Activated CD8-positive, alpha-beta T cell treated with anti-CD3 and anti-CD28 coated beads for 36 hours (primary cell): ENCODE measurements at regions not wholly inside any gene's neighbourhood (a gene's known extent, or its start where the extent isn't known, plus 50 kb on each side); places are given as distances from the start of the nearest gene placed in this dataset.

Source experiments
- ATAC-seq: fragments of 200-7000 bp; cut with Tn5 transposase; one replicate; pipeline ENCODE4 v1.10.0; 2021; ENCODE audit warnings: mild to moderate bottlenecking, moderate library complexity
- CTCF ChIA-PET: fragments of 350-600 bp; sonication (Branson Sonifier 250); formaldehyde crosslinking; loops from one replicate; lab custom pipeline; 2021; ENCODE audit warnings: antibody characterized with exemption; lab: Charles Lee
- POLR2A ChIA-PET: fragments of 350-600 bp; sonication (Branson Sonifier 250); formaldehyde crosslinking; loops from one replicate; lab custom pipeline; 2021; ENCODE audit warnings: antibody characterized with exemption; lab: Charles Lee
- DNase-seq: peaks from one replicate; pipeline ENCODE4 v3.0.0-alpha.2; 2020
- H3K27ac Mint-ChIP-seq: one replicate; pipeline ENCODE4 v1.8.0; 2021; ENCODE audit warnings: mild to moderate bottlenecking, mixed read lengths
- H3K27me3 Mint-ChIP-seq: one replicate; pipeline ENCODE4 v1.8.0; 2021; ENCODE audit warnings: mixed read lengths
- H3K36me3 Mint-ChIP-seq: one replicate; pipeline ENCODE4 v1.8.0; 2021; ENCODE audit warnings: low read depth, mixed read lengths
- H3K4me1 Mint-ChIP-seq: one replicate; pipeline ENCODE4 v1.8.0; 2021; ENCODE audit warnings: low read depth, mixed read lengths
- H3K4me3 Mint-ChIP-seq: one replicate; pipeline ENCODE4 v1.8.0; 2021; ENCODE audit warnings: mild to moderate bottlenecking, moderate library complexity, mixed read lengths
- H3K9me3 Mint-ChIP-seq: one replicate; pipeline ENCODE4 v1.8.0; 2021; ENCODE audit warnings: mixed read lengths
- CTCF ChIP-seq: fragments of 200-600 bp; IDR thresholded peaks from one replicate; pipeline ENCODE4 v1.8.0; 2022; ENCODE audit warnings: antibody characterized with exemption, mild to moderate bottlenecking
- intact Hi-C: fragments of 100-400 bp; cut with micrococcal nuclease; formaldehyde crosslinking; loops from one replicate; pipeline ENCODE4 v1.10.0; 2022

- ChIA-PET CTCF (no interaction called here), POLR2A (no interaction called here)
- ATAC-seq, result no peak
- no peak overlapping the region for H3K4me3 Mint-ChIP-seq
- no peaks in the 10 kb centered on the region for H3K27me3 Mint-ChIP-seq
- no peak for DNase-seq
- H3K36me3 Mint-ChIP-seq, result no peaks in the 10 kb centered on the region
- H3K9me3 Mint-ChIP-seq, result no peaks in the 10 kb centered on the region
- H3K4me1 Mint-ChIP-seq, result no peaks in the 10 kb centered on the region
- H3K27ac Mint-ChIP-seq, result no peak overlapping the region
- no peak for TF ChIP-seq CTCF
- intact Hi-C loops, result no loop called here
Observed at GRCh38 chr10:121127151-121127906, 276.2 kb downstream of the WDR11 start.

GRCh38 chr10:121128164-121128563, 277.0 kb downstream of the WDR11 start:
- no peaks in the 10 kb centered on the region for H3K4me1 Mint-ChIP-seq
- H3K4me3 Mint-ChIP-seq, result no peak overlapping the region
- H3K9me3 Mint-ChIP-seq, result no peaks in the 10 kb centered on the region
- no peaks in the 10 kb centered on the region for H3K27me3 Mint-ChIP-seq
- no peak for TF ChIP-seq CTCF
- intact Hi-C loops, result no loop called here
- DNase-seq, result no peak
- H3K27ac Mint-ChIP-seq, result no peak overlapping the region
- H3K36me3 Mint-ChIP-seq, result no peaks in the 10 kb centered on the region
- CTCF ChIA-PET, result no interaction called here
- POLR2A ChIA-PET, result no interaction called here
- no peak for ATAC-seq

GRCh38 chr10:121129266-121129665, 278.1 kb downstream of the WDR11 start:
- ATAC-seq, result no peak
- CTCF ChIA-PET, result no interaction called here
- POLR2A ChIA-PET, result interaction anchor here (1.2 kb wide), 1 partner anchor 9 kb away, joined by 3 read pairs; no protein-coding TSS in a partner anchor
- no peak for TF ChIP-seq CTCF
- no peaks in the 10 kb centered on the region for H3K36me3 Mint-ChIP-seq
- no peaks in the 10 kb centered on the region for H3K9me3 Mint-ChIP-seq
- DNase-seq, result no peak
- intact Hi-C loops, result no loop called here
- H3K27me3 Mint-ChIP-seq, result no peaks in the 10 kb centered on the region
- no peak overlapping the region for H3K4me3 Mint-ChIP-seq
- H3K4me1 Mint-ChIP-seq, result no peaks in the 10 kb centered on the region
- no peak overlapping the region for H3K27ac Mint-ChIP-seq

- H3K4me1 Mint-ChIP-seq, result no peaks in the 10 kb centered on the region
- ChIA-PET CTCF (no interaction called here), POLR2A (no interaction called here)
- H3K27ac Mint-ChIP-seq, result no peak overlapping the region
- no peaks in the 10 kb centered on the region for H3K36me3 Mint-ChIP-seq
- no peak for TF ChIP-seq CTCF
- no peaks in the 10 kb centered on the region for H3K9me3 Mint-ChIP-seq
- DNase-seq (no peak), ATAC-seq (no peak)
- intact Hi-C loops, result no loop called here
- H3K4me3 Mint-ChIP-seq, result no peak overlapping the region
- H3K27me3 Mint-ChIP-seq, result no peaks in the 10 kb centered on the region
Observed at GRCh38 chr10:121130382-121130781, 279.2 kb downstream of the WDR11 start.

- ChIA-PET CTCF (no interaction called here), POLR2A (no interaction called here)
- H3K4me1 Mint-ChIP-seq, result no peaks in the 10 kb centered on the region
- H3K4me3 Mint-ChIP-seq, result no peak overlapping the region
- DNase-seq, result no peak
- H3K9me3 Mint-ChIP-seq, result no peaks in the 10 kb centered on the region
- intact Hi-C loops, result no loop called here
- no peak for ATAC-seq
- H3K27me3 Mint-ChIP-seq, result no peaks in the 10 kb centered on the region
- no peak overlapping the region for H3K27ac Mint-ChIP-seq
- TF ChIP-seq CTCF, result no peak
- H3K36me3 Mint-ChIP-seq, result no peaks in the 10 kb centered on the region
Observed at GRCh38 chr10:121131014-121131413, 279.9 kb downstream of the WDR11 start.
